Keratinocyte (primary cell): ENCODE measurements at regions not wholly inside any gene's neighbourhood (a gene's known extent, or its start where the extent isn't known, plus 50 kb on each side); places are given as distances from the start of the nearest gene placed in this dataset.

Experiments used
- CTCF ChIP-seq, 3 experiments: IDR thresholded peaks in 1 of 3; conservative IDR thresholded peaks in 1 of 3; optimal IDR thresholded peaks in 1 of 3; 2 replicates in 2 of 3; 3 replicates in 1 of 3; pipeline versions ENCODE3 to v1.5.1; 2011; ENCODE audit warnings: low read length in 3 of 3, mild to moderate bottlenecking in 3 of 3, moderate library complexity in 2 of 3, control low read depth in 1 of 3, inconsistent platforms in 1 of 3; ENCODE audit not compliant: insufficient read depth in 2 of 3; ENCODE audit errors: extremely low read depth in 1 of 3
- EZH2 ChIP-seq: IDR thresholded peaks from one replicate; pipeline ENCODE4 v1.6.1; 2012; ENCODE audit warnings: inconsistent platforms, mild to moderate bottlenecking, low read length, moderate library complexity

- TF ChIP-seq CTCF (optimal IDR thresholded peaks at IDR 0.05 in 1 of 3, IDR thresholded peaks at IDR 0.05 in 1 of 3, conservative IDR thresholded peaks at IDR 0.05 in 1 of 3; ENCODE audit: extremely low read depth in 1 of 3, insufficient read depth in 2 of 3, low read length in 3 of 3), result no peak
- no peak for TF ChIP-seq EZH2
Measured at GRCh38 chr9:3099646-3100045, 255.8 kb upstream of the PUM3 start.
